HEK293 (cell line): ENCODE measurements at regions not wholly inside any gene's neighbourhood (a gene's known extent, or its start where the extent isn't known, plus 50 kb on each side); places are given as distances from the start of the nearest gene placed in this dataset.

ENCODE experiments used
- CTCF ChIA-PET: fragments of 350-600 bp; formaldehyde crosslinking; extraction: SDS; loops from one replicate; lab custom pipeline; 2021; ENCODE audit warnings: antibody characterized with exemption; lab: Yijun Ruan, JAX
- POLR2A ChIA-PET: fragments of 300-600 bp; formaldehyde crosslinking; extraction: SDS; loops from one replicate; lab custom pipeline; 2020; ENCODE audit warnings: antibody characterized with exemption, inconsistent platforms; lab: Yijun Ruan, JAX
- H3K27ac ChIP-seq: fragments of 200-500 bp; sonication (Bioruptor generic); 2 replicates; pipeline ENCODE4 v1.5.1; 2014; ENCODE audit warnings: low read depth, low read length, control low read depth, inconsistent platforms; ENCODE audit errors: extremely low read depth
- H3K36me3 ChIP-seq, 2 experiments: fragments of 200-500 bp in 1 of 2; sonication (Bioruptor generic) in 1 of 2; 1 replicate in 1 of 2; 2 replicates in 1 of 2; pipeline ENCODE4 v1.5.1; 2014 to 2017; ENCODE audit warnings: inconsistent platforms in 2 of 2, low read length in 2 of 2; ENCODE audit not compliant: control insufficient read depth in 2 of 2, insufficient read depth in 1 of 2
- H3K4me1 ChIP-seq: fragments of 200-500 bp; sonication (Bioruptor generic); 2 replicates; pipeline ENCODE4 v1.5.1; 2014; ENCODE audit warnings: mild to moderate bottlenecking, low read length, inconsistent platforms; ENCODE audit not compliant: control insufficient read depth, insufficient read depth
- H3K4me3 ChIP-seq: 2 replicates; pipeline ENCODE4 v1.5.1; 2011; ENCODE audit warnings: low read depth, mild to moderate bottlenecking, control low read depth, low read length, moderate library complexity
- H3K9me3 ChIP-seq: fragments of 200-500 bp; sonication (Bioruptor generic); 2 replicates; pipeline ENCODE4 v1.5.1; 2014; ENCODE audit warnings: low read depth, low read length, inconsistent platforms; ENCODE audit not compliant: control insufficient read depth, insufficient read depth
- ATF2 ChIP-seq: fragments of 450-650 bp; formaldehyde crosslinking; IDR thresholded peaks from 2 replicates; pipeline ENCODE4 v1.5.1; 2016; ENCODE audit warnings: missing biosample characterization, missing genetic modification characterization, low read depth
- EGR2 ChIP-seq: fragments of 450-650 bp; formaldehyde crosslinking; IDR thresholded peaks from 2 replicates; pipeline ENCODE4 v1.5.1; 2016; ENCODE audit warnings: low read depth, missing biosample characterization, missing genetic modification characterization
- GLIS1 ChIP-seq: fragments of 450-650 bp; formaldehyde crosslinking; IDR thresholded peaks from 2 replicates; pipeline ENCODE4 v1.5.1; 2016; ENCODE audit warnings: missing biosample characterization, missing genetic modification characterization
- HOXA7 ChIP-seq: sonication (generic); formaldehyde crosslinking; IDR thresholded peaks from 2 replicates; pipeline ENCODE4 v1.8.1; 2022; ENCODE audit warnings: missing genetic modification reagents, borderline replicate concordance
- HOXC10 ChIP-seq: sonication (generic); formaldehyde crosslinking; IDR thresholded peaks from 2 replicates; pipeline ENCODE4 v1.8.1; 2023; ENCODE audit warnings: mild to moderate bottlenecking, missing genetic modification reagents
- KLF16 ChIP-seq: fragments of 450-650 bp; formaldehyde crosslinking; IDR thresholded peaks from 2 replicates; pipeline ENCODE4 v1.5.1; 2017; ENCODE audit warnings: missing biosample characterization, missing genetic modification characterization
- OSR2 ChIP-seq: fragments of 450-650 bp; formaldehyde crosslinking; IDR thresholded peaks from 2 replicates; pipeline ENCODE4 v1.5.1; 2016; ENCODE audit warnings: missing biosample characterization, missing genetic modification characterization
- YY2 ChIP-seq: fragments of 450-650 bp; formaldehyde crosslinking; IDR thresholded peaks from 2 replicates; pipeline ENCODE4 v1.5.1; 2016; ENCODE audit warnings: missing biosample characterization, missing genetic modification characterization
- ZBTB8A ChIP-seq: fragments of 450-650 bp; formaldehyde crosslinking; IDR thresholded peaks from 2 replicates; pipeline ENCODE4 v1.5.1; 2016; ENCODE audit warnings: missing biosample characterization, missing genetic modification characterization
- ZFP41 ChIP-seq: fragments of 450-650 bp; formaldehyde crosslinking; IDR thresholded peaks from 2 replicates; pipeline ENCODE4 v1.5.1; 2016; ENCODE audit warnings: missing biosample characterization, missing genetic modification characterization, borderline replicate concordance
- ZFP69B ChIP-seq: fragments of 450-650 bp; formaldehyde crosslinking; IDR thresholded peaks from 2 replicates; pipeline ENCODE4 v1.5.1; 2016; ENCODE audit warnings: missing biosample characterization, missing genetic modification characterization
- ZNF138 ChIP-seq: fragments of 450-650 bp; formaldehyde crosslinking; IDR thresholded peaks from 2 replicates; pipeline ENCODE4 v1.5.1; 2016; ENCODE audit warnings: missing biosample characterization, missing genetic modification characterization, borderline replicate concordance
- ZNF211 ChIP-seq: fragments of 450-650 bp; formaldehyde crosslinking; IDR thresholded peaks from 2 replicates; pipeline ENCODE4 v1.5.1; 2016; ENCODE audit warnings: low read depth, missing biosample characterization, missing genetic modification characterization
- ZNF214 ChIP-seq: fragments of 450-650 bp; formaldehyde crosslinking; IDR thresholded peaks from 2 replicates; pipeline ENCODE4 v1.5.1; 2017; ENCODE audit warnings: missing biosample characterization, mild to moderate bottlenecking, missing genetic modification characterization, borderline replicate concordance
- ZNF23 ChIP-seq: fragments of 450-650 bp; formaldehyde crosslinking; IDR thresholded peaks from 2 replicates; pipeline ENCODE4 v1.5.1; 2016; ENCODE audit warnings: missing biosample characterization, missing genetic modification characterization, borderline replicate concordance
- ZNF350 ChIP-seq: fragments of 450-650 bp; formaldehyde crosslinking; IDR thresholded peaks from 2 replicates; pipeline ENCODE4 v1.5.0; 2017; ENCODE audit warnings: missing biosample characterization, mild to moderate bottlenecking, missing genetic modification characterization
- ZNF366 ChIP-seq: fragments of 450-650 bp; formaldehyde crosslinking; conservative IDR thresholded peaks from 2 replicates; pipeline ENCODE4 v1.5.1; 2016; ENCODE audit warnings: missing biosample characterization, missing genetic modification characterization
- ZNF398 ChIP-seq: fragments of 450-650 bp; formaldehyde crosslinking; IDR thresholded peaks from 2 replicates; pipeline ENCODE4 v1.5.1; 2017; ENCODE audit warnings: missing biosample characterization, missing genetic modification characterization
- ZNF433 ChIP-seq: fragments of 450-650 bp; formaldehyde crosslinking; IDR thresholded peaks from 2 replicates; pipeline ENCODE4 v1.5.1; 2016; ENCODE audit warnings: missing biosample characterization, missing genetic modification characterization, low read depth
- ZNF529 ChIP-seq: fragments of 450-650 bp; formaldehyde crosslinking; IDR thresholded peaks from 2 replicates; pipeline ENCODE4 v1.5.1; 2017; ENCODE audit warnings: missing genetic modification characterization, missing biosample characterization; ENCODE audit not compliant: insufficient replicate concordance
- ZNF561 ChIP-seq: fragments of 450-650 bp; IDR thresholded peaks from 2 replicates; pipeline ENCODE4 v1.5.1; 2018; ENCODE audit warnings: missing biosample characterization, missing genetic modification characterization, borderline replicate concordance
- ZNF571 ChIP-seq: fragments of 450-650 bp; formaldehyde crosslinking; IDR thresholded peaks from 2 replicates; pipeline ENCODE4 v1.5.0; 2017; ENCODE audit warnings: missing biosample characterization, missing genetic modification characterization
- ZNF580 ChIP-seq: fragments of 450-650 bp; formaldehyde crosslinking; IDR thresholded peaks from 2 replicates; pipeline ENCODE4 v1.5.1; 2016; ENCODE audit warnings: missing biosample characterization, missing genetic modification characterization
- ZNF629 ChIP-seq: fragments of 450-650 bp; formaldehyde crosslinking; IDR thresholded peaks from 2 replicates; pipeline ENCODE4 v1.5.1; 2017; ENCODE audit warnings: missing biosample characterization, missing genetic modification characterization
- ZNF664 ChIP-seq: fragments of 450-650 bp; formaldehyde crosslinking; IDR thresholded peaks from 2 replicates; pipeline ENCODE4 v1.5.1; 2016; ENCODE audit warnings: missing biosample characterization, missing genetic modification characterization
- ZNF677 ChIP-seq: fragments of 450-650 bp; IDR thresholded peaks from 2 replicates; pipeline ENCODE4 v1.5.0; 2018; ENCODE audit warnings: missing biosample characterization, mild to moderate bottlenecking, missing genetic modification characterization, moderate library complexity
- ZNF785 ChIP-seq: fragments of 450-650 bp; formaldehyde crosslinking; IDR thresholded peaks from 2 replicates; pipeline ENCODE4 v1.5.1; 2016; ENCODE audit warnings: missing biosample characterization, missing genetic modification characterization
- TF ChIP-seq, protein P1 (sequence below): fragments of 450-650 bp; formaldehyde crosslinking; IDR thresholded peaks from 2 replicates; pipeline ENCODE4 v1.5.1; 2017; ENCODE audit warnings: missing biosample characterization, missing genetic modification characterization
- TF ChIP-seq, protein P2 (sequence below): fragments of 450-650 bp; formaldehyde crosslinking; IDR thresholded peaks from 2 replicates; pipeline ENCODE4 v1.5.1; 2016; ENCODE audit warnings: missing biosample characterization, missing genetic modification characterization

GRCh38 chr9:126205265-126205664, 121.4 kb upstream of the MVB12B start (continued):
- TF ChIP-seq, protein P1, sequence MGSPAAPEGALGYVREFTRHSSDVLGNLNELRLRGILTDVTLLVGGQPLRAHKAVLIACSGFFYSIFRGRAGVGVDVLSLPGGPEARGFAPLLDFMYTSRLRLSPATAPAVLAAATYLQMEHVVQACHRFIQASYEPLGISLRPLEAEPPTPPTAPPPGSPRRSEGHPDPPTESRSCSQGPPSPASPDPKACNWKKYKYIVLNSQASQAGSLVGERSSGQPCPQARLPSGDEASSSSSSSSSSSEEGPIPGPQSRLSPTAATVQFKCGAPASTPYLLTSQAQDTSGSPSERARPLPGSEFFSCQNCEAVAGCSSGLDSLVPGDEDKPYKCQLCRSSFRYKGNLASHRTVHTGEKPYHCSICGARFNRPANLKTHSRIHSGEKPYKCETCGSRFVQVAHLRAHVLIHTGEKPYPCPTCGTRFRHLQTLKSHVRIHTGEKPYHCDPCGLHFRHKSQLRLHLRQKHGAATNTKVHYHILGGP (tag by site-specific recombination): no peak
- TF ChIP-seq GLIS1 (tag by site-specific recombination): no peak
- no peak for TF ChIP-seq ZNF664 (tag by site-specific recombination)
- TF ChIP-seq EGR2 (tag by site-specific recombination): no peak
- no peak for TF ChIP-seq ZNF214 (tag by site-specific recombination)
- no peak for TF ChIP-seq ZNF571
- TF ChIP-seq ZNF366 (tag by site-specific recombination): no peak

DNA sequence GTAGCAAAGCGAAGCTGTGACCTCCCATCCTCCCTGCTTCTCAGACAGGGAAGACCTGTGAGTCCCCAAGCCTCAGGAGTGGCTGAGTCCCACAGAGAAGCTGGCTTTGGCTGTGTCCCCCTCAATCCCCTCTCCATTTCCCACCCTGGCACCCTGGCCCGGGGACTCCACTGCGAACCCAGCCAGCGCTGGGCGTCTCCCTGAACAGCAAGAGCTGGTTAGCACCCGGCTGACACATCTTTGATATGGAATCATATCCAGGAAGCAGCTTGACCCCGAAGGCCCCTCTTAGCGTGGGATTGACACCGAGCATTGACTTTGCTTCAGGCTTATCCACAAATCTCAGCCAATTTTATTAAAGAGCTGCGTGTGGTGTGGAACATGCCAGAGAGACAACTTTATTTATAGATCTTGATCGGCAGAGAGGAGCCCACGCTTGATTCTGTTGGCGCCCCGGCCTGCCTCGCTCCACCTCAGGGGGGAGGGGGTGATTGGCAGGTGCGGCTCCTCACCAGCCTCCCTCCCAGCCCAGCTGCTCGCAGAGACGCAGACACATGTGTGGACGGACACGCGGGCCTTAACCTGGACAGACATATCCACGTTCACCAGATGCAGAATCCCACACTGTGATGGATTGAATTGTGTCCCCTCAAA, 120.7 kb upstream of the MVB12B start:
- ChIA-PET POLR2A (interaction anchor here (0.6 kb wide), 1 partner anchor 19 kb away, joined by 3 read pairs; no protein-coding TSS in a partner anchor), CTCF (interaction anchor here (0.6 kb wide), 1 partner anchor 1144 kb away, joined by 5 read pairs; no protein-coding TSS in a partner anchor)
- H3K4me1 ChIP-seq: no peaks in the 10 kb centered on the region
- TF ChIP-seq ZNF23 (tag by site-specific recombination) (no peak), ZNF677 (tag by site-specific recombination) (no peak), KLF16 (tag by site-specific recombination) (no peak), ZFP69B (tag by site-specific recombination) (no peak), HOXC10 (CRISPR knock-in tag) (no peak), ZNF138 (tag by site-specific recombination) (no peak), ZNF211 (tag by site-specific recombination) (no peak), ZNF433 (tag by site-specific recombination) (no peak), ZNF785 (tag by site-specific recombination) (no peak), YY2 (tag by site-specific recombination) (no peak), ZNF529 (no peak), ZBTB8A (no peak), ZNF350 (no peak), ZNF398 (tag by site-specific recombination) (no peak), HOXA7 (CRISPR knock-in tag) (no peak), ZNF580 (no peak)
- no peak overlapping the region for H3K4me3 ChIP-seq
- H3K36me3 ChIP-seq: no peaks in the 10 kb centered on the region
- H3K9me3 ChIP-seq: no peaks in the 10 kb centered on the region
- H3K27ac ChIP-seq: no peak overlapping the region

DNA sequence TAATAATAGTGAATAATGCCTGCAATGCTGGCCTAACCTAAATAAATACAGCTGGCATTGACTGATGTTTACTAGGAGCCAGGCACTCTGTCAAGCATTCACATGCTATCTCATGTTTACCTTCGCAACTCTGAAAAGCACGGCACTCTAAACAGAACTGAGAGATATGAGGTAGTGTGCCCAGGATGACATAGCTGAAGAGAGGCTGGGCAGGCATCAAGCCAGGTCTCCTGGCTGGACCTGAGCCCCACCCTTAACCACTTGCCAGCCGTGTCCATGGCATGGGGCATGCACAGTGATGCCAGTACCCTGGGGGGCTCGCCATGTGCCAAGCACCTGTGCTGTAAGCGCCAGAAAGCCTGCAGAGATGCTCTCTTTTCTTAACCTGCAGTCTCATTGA, 119.4 kb upstream of the MVB12B start:
- Histone ChIP-seq H3K36me3 (no peaks in the 10 kb centered on the region), H3K27ac (no peak overlapping the region), H3K9me3 (no peaks in the 10 kb centered on the region), H3K4me3 (no peak overlapping the region), H3K4me1 (no peaks in the 10 kb centered on the region)
- ChIA-PET POLR2A (no interaction called here), CTCF (no interaction called here)
- TF ChIP-seq, protein P2, sequence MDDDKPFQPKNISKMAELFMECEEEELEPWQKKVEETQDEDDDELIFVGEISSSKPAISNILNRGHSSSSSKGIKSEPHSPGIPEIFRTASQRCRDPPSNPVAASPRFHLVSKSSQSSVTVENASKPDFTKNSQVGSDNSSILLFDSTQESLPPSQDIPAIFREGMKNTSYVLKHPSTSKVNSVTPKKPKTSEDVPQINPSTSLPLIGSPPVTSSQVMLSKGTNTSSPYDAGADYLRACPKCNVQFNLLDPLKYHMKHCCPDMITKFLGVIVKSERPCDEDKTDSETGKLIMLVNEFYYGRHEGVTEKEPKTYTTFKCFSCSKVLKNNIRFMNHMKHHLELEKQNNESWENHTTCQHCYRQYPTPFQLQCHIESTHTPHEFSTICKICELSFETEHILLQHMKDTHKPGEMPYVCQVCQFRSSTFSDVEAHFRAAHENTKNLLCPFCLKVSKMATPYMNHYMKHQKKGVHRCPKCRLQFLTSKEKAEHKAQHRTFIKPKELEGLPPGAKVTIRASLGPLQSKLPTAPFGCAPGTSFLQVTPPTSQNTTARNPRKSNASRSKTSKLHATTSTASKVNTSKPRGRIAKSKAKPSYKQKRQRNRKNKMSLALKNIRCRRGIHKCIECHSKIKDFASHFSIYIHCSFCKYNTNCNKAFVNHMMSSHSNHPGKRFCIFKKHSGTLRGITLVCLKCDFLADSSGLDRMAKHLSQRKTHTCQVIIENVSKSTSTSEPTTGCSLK (tag by site-specific recombination): no peak
- TF ChIP-seq OSR2 (tag by site-specific recombination) (no peak), ZNF677 (tag by site-specific recombination) (no peak), ATF2 (tag by site-specific recombination) (no peak), ZNF561 (tag by site-specific recombination) (no peak), ZFP41 (no peak), ZNF629 (no peak)
